Stimulated activated CD4-positive, alpha-beta T cell treated with anti-CD3 and anti-CD28 coated beads, Interleukin-15, amount 100 ng/mL, for 24 hours (primary cell): ENCODE measurements at regions not wholly inside any gene's neighbourhood (a gene's known extent, or its start where the extent isn't known, plus 50 kb on each side); places are given as distances from the start of the nearest gene placed in this dataset.
"Not testable (repeated sequence)": the region's sequence is repeated elsewhere in the genome, so short reads cannot be mapped to it uniquely, and the experiment has no call there.

ENCODE experiments used
- DNase-seq: peaks from one replicate; pipeline ENCODE4 v3.0.0-alpha.2; 2020

GRCh38 chr3:101134331-101134730, 141.1 kb upstream of the ABI3BP start:
- DNase-seq = no peak

- no peak for DNase-seq
These were observed 140.4 kb upstream of the ABI3BP start for GRCh38 chr3:101133652-101134051.

- DNase-seq = not testable (repeated sequence)
These were observed 140.0 kb upstream of the ABI3BP start for GRCh38 chr3:101133197-101133596.

GRCh38 chr3:101131767-101132166, 138.5 kb upstream of the ABI3BP start:
- no peak for DNase-seq

GRCh38 chr3:101128786-101129185, 135.6 kb upstream of the ABI3BP start:
- DNase-seq = no peak

- DNase-seq = no peak
These were observed 134.8 kb upstream of the ABI3BP start for GRCh38 chr3:101128001-101128400.

GRCh38 chr3:101124125-101124524, 130.9 kb upstream of the ABI3BP start:
- DNase-seq = no peak

GRCh38 chr3:101123081-101123480, 129.9 kb upstream of the ABI3BP start:
- no peak for DNase-seq

GRCh38 chr3:101122681-101123080, 129.5 kb upstream of the ABI3BP start:
- no peak for DNase-seq

GRCh38 chr3:101120039-101120438, 126.8 kb upstream of the ABI3BP start:
- no peak for DNase-seq

GRCh38 chr3:101119535-101119934, 126.3 kb upstream of the ABI3BP start:
- no peak for DNase-seq

- no peak for DNase-seq
These were observed 124.8 kb upstream of the ABI3BP start for GRCh38 chr3:101117980-101118379.

GRCh38 chr3:101117465-101117864, 124.2 kb upstream of the ABI3BP start:
- DNase-seq = no peak

- not testable (repeated sequence) for DNase-seq
These were observed 117.1 kb upstream of the ABI3BP start for GRCh38 chr3:101110295-101110694.

- no peak for DNase-seq
These were observed 111.1 kb upstream of the ABI3BP start for GRCh38 chr3:101104321-101104720.

GRCh38 chr3:101102678-101103296, 109.6 kb upstream of the ABI3BP start:
- DNase-seq = no peak

GRCh38 chr3:101100361-101101009, 107.3 kb upstream of the ABI3BP start:
- no peak for DNase-seq

GRCh38 chr3:101099791-101100190, 106.6 kb upstream of the ABI3BP start:
- DNase-seq = no peak

- DNase-seq = no peak
These were observed 103.2 kb upstream of the ABI3BP start for GRCh38 chr3:101096444-101096843.

- no peak for DNase-seq
These were observed 102.6 kb upstream of the ABI3BP start for GRCh38 chr3:101095693-101096430.

GRCh38 chr3:101091489-101091888, 98.3 kb upstream of the ABI3BP start:
- no peak for DNase-seq

- no peak for DNase-seq
These were observed 92.5 kb upstream of the ABI3BP start for GRCh38 chr3:101085752-101086151.

GRCh38 chr3:101084404-101084803, 91.2 kb upstream of the ABI3BP start:
- no peak for DNase-seq

GRCh38 chr3:101081999-101082398, 88.8 kb upstream of the ABI3BP start:
- DNase-seq = no peak
